HG03565 (cell line): ENCODE measurements at regions not wholly inside any gene's neighbourhood (a gene's known extent, or its start where the extent isn't known, plus 50 kb on each side); places are given as distances from the start of the nearest gene placed in this dataset.

ENCODE experiments used
- ATAC-seq: cut with Tn5 transposase; IDR thresholded peaks from one replicate; pipeline ENCODE4 v1.9.1; 2021; ENCODE audit warnings: mild to moderate bottlenecking, moderate library complexity; ENCODE audit not compliant: unreplicated experiment

DNA sequence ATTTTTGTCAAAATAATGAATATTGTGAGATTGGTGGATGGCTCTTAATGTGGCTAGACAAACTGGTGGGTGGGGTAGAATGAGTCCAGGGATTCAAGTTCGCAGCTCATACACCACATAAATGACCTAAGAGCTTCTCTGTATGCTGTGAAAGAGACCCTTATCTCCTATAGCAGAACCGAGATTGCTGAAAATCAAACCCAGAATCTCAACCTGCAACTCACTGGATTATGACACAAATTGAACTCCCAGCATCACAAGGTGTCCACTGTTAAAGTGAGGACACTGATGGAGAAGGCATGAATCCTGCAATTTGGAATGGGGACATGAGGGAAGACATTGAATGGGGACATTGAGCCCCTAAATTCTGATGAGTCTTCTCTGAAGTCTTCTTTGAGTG lies 51.3 kb upstream of the CNKSR3 start:
- ATAC-seq: no peak

DNA sequence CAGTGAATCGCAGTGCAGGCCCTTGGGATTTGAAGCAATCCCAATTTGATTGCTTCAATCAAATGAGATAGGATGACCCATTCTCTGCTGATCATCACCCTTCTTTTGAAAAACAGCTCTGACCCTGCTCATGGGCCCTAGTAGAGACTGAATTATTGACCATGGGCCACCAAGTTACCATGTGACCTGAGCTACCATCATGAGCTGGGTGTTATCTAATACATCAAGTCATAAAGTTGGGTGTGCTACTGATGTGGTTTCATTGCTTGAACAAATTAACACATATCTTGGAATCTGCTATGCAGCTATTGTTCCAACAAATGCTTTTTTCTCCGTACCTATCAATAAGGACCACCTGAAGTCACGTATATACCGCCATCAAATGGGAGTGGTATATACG lies 54.8 kb upstream of the CNKSR3 start:
- ATAC-seq: no peak

DNA sequence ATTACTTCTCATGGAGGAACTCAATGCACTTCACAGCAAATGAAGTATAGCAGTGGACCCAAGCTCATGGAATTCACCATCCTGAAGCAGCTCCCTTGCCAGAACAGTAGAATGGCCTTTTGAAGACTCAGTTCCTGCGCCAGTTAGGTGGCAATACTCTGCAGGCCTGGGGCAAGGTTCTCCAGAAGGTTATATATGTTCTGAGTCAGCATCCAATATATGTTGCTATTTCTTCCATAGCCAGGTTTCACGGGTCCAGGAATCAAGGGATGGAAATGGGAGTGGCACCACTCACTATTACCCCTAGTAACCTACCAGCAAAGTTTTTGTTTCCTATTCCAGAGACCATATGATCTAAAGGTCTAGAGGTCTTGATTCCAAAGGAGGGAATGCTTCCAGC lies 56.4 kb upstream of the CNKSR3 start:
- no peak for ATAC-seq

DNA sequence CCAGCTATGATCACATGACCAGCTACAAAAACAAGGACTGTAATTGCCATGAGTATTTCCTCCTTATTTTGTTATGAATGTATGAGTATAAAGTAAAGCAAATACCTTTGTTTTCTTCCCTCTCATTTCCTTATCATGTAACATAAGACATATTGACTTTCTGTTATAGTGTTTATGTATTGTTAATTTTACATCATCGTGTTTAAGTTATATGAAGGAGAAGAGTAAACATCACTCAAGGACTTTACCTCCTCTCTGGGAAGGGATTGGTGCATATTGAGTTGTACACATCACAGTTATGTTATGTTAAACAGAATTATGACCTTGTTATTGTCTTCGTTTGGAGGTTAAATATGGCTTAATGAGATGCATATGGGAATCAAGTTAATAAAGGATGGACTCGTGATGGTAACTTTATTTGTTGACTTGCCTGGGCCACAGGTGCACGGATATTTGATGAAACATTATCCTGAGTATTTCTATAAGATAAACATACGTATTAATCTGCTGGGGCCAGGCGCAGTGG lies 57.3 kb upstream of the CNKSR3 start:
- ATAC-seq: no peak

DNA sequence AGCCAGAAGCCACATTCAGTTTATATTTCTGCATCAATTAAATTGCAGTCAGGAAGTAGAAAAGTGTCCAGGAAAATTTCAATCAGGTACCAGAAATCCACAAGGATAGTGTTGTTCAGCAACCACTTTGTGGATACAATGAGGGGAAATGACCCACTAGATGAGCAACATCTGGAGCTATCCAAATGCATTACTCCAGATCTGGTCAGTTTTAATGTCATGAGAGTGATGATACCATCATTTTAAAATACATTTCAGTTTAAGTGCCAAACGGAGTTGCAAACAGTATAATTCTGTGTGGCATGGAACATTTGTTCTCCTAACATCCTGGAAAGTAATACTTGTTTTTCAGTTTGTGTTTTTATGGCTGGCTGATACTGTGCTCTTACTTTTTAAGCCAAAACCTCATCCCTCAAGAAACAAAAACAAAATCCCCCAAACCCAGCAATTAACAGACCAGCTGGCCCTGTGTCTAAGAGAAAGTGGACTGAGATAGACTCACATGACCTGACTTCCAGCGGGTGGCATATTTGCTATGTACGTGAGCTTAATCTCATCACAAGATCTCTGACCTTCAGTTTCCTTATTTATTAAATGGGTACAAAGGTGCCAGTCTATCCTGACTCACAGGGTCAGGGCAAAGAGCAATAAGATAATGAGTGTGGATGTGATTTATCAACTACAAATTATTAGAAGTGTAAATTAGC lies 58.8 kb upstream of the CNKSR3 start:
- ATAC-seq: no peak

DNA sequence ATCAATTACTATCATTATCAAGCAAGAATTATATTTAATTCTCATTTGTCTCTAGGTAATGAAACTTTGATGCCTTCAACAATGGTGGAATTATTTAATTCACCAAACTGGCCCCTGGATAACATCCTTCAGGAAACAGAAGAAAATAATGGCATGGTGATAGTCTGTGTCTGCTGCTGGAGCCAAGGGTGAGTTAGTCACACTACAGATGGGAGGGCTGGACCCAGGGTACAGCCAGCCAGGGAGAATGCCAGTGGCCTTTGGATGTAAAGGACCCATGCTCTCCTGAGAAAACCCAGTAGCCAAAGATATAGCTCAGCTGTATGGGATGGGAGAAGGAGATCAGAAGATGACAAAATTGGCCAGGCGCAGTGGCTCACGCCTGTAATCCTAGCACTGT lies 60.0 kb upstream of the CNKSR3 start:
- ATAC-seq: no peak

DNA sequence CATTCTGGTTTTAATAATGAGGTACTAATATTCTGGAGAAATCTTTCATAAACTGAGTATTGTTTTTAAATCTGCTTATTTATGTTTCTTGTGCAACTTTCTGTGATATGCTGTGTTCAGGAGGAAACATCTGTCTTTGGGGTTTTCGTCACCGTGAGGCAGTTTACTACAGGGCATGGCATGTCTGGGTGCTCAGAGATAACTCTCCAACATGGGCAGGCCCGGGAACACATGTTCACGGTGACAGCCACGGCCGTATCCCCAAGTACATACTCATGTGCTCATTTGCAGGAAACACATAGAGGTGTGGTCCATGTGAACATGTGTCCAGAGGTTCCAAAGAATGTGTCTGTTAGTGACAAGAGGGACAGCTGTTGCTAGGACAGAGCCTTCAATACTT lies 62.1 kb upstream of the CNKSR3 start:
- no peak for ATAC-seq

DNA sequence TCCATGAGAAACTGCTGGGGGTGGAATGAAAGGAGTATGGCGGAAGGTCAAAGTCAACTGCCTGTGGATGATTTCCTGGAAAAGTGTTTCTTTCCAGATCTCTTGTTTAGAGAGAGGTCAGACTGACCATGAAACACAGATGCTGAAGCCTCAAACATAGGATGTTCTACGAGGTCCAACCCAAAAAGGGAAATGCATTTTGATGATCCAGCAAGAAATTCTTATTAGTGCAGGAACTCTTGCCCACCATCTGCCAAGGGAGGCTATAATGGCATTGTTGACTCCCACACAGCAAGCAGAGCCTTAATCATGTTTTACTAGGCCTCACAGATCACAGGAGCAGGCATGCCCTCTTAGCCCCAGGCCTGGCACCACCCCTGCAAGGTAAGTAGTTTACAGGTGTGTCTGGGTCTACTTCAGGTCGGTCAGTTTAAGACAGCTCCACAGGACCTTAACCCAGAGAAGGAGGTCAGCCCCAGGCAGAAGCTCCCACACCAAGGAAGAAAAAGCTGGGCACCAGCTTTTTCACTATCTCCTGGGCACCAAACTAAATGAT lies 67.6 kb upstream of the CNKSR3 start:
- no peak for ATAC-seq

DNA sequence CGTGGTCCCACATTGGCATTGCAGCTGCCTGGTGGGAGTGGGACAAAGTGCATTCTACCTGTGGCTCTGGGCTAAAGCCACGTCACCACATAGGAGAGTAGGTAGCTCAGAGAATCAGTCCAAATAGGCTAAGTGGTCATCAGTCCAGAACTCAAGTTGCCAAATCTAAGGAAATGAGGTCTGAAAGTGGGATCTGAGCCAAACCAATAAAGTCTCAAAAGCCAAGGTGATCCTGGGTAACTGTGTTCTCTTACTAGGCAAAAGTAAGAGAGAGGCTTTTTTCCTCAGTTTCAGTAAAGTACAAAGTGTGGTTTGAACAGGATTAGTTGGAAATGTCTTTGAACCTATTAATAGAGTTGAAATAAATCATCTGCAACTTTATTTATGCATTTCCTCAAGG lies 68.6 kb upstream of the CNKSR3 start:
- no peak for ATAC-seq

DNA sequence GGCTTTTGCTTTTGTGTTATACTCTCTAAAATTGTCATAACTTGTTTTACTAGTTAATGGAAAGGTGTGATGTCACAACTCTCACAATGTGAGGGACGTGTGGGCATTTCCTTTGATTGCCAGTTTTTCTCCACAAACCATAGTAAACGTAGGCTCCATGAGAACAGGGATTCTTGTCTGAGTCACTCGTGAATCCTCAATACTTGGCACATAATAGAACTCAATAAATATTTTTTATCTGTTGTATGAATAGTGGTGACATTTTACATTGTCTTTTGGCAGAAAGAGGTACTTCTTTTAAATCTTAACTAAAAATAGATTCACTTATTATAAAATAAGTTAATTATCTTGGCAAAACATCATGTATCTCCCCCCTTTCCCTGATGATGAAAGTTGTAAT lies 69.0 kb upstream of the CNKSR3 start:
- ATAC-seq: no peak

DNA sequence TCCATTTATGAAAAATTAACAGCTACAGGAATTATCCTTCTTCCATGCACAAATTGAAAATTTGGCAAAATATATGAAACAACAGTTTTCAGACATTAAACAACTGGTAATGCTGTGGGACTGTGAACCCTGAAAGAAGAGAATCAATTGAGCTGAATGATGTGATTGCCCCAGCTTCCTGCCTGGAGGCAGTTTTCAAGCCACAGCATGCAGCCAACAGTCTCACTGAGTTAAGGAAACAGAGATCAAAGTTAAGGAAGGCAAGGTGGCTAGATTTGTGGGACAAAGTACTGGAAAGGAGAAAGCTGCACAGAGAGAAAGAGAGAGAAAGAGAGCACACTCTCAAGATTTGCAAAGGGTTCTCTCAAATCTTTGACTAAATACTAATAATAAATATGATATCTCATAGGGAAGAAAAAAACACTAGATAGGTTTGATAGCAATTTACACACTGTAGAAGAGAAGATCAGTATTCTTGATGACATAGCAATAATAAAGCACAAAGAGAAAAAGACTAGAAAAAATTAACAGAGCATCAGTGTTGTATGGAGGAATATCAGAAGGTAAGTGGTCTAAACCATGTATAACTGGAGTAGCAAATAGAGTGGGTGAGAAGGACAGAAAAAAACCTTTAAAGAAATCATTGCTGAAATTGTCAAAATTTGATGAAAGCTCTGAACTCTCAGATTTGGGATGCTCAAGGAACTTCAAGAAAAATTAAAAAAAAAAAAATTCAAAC lies 70.1 kb upstream of the CNKSR3 start:
- ATAC-seq: no peak

DNA sequence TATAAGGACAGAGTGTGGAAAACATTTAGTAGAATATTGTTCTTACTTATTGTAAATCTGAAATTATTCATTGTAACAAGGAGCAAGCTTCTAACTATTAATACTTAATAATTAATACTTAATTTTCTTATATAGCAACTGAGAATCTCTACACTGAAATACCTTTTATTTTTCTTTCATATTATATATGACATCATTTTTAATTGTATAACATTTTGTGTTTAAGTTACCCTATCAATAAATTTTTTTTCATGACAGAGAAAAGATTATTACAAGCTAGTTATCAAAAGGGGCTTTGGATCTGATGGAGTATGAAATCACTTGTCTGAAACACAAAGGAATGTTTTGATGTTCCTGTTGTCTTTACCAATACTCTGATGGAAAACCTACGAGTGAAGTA lies 72.2 kb upstream of the CNKSR3 start:
- no peak for ATAC-seq

DNA sequence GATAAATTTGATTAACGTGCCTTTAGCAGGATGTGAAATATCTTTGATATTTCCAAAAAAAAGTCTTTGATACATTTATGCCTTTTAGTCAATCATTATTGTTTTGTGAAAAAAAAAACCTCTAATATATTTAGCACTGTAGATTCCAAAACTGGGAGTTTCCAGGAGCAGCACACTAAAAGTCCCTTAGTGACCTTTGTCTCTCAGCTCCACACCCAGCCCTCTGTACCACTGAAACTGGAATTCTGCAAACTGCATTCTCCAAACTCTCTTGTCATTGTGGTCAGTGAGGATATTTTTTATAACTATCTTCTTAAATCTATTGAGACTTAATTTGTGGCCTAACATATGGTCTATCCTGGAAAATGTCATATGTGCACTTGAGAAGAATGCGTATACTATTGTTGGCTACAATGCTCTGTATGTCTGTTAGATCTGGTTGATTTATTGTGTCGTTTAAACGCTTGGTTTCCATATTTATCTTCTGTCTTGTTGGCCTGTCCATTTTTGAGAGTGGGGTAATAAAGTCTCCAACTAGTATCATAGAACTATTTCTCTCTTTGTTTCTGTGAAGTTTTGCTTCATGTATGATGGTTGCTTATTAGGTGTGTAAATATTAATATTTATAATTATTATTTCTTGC lies 73.2 kb upstream of the CNKSR3 start:
- ATAC-seq: no peak

DNA sequence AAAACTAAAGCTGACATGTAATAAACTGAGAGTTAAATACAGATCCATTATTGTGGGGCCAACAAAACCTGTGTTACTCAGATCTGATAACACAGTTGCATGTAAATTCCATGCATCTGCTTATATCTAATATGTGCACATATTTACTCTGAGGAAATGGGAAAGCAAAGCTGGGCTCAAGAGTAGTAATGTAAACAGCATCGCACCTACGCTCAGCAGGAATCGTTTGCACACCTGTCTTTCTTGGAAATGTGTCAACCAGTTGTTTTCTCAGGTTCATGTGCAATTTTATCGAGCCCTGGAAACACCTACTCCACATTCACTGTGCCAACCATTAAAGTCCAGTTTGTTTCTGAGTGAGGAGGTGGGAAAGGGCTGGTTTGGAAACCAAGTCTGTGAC lies 80.3 kb upstream of the CNKSR3 start:
- ATAC-seq: no peak

DNA sequence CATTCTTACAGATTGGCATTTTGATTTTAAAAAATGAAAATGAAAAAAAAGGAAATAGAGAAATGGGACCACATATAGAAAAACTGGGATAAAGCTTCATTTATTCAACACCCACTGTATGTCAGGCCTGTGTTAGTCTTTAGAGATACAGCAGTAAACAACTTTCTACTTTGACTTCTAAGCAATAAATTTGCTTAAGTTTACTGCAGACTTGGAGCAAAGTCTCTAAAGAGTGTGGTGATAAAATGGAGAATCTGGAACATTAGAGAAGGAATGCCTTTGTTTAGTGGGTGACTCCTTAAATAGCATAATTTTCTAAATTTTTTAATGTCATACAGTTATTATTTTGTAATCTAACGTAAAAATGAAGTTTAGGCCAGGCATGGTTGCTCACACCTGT lies 80.7 kb upstream of the CNKSR3 start:
- ATAC-seq: no peak

DNA sequence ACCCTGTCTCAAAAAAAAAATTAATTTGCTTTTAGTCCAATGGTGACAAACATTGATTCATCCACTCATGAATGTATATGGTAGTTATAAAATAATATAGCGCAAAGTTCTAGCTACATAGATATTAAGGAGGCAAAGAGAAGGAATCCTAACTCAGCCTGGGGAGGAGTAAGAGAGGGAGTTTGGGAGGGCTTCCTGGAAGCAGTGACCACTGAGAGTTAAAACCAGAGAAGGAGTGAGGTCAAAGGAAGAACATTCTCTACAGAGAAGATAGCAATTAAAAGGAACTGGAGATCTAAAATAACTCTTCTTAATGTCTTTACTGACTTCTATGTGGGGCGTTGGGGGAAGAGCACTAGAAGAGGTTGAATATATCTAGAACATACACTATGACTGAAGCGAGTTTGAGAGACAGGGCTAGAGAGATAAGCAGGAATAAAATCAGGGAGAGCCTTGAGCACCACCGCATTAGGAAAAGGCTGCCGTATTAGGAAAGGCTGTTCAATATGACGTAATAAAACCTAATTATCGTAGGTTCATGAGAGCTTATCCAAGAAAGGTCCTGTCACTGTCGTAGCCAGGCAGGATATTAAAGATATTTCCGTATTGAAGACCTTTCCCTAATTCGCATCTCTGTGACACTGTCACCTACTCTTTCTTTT lies 81.8 kb upstream of the CNKSR3 start:
- no peak for ATAC-seq

DNA sequence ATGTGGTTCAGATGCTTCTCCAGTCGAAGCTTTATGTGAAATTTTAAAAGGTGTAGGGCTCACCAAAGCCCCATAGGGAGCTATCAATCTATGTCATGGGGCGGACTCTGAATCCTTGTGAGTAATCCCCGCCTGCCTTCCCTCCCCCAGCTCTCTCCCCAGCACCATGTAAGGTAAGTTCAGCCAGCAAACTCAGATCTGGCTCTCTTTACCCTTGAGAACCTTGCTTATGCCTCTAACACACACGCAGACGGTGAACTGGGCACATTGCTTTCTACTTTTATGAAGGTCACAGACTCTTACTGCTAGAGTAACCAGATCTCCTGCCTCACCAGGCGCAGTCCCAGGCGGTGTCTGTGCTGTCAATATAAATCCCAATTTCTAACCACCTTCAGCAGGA lies 82.6 kb upstream of the CNKSR3 start:
- ATAC-seq: no peak

DNA sequence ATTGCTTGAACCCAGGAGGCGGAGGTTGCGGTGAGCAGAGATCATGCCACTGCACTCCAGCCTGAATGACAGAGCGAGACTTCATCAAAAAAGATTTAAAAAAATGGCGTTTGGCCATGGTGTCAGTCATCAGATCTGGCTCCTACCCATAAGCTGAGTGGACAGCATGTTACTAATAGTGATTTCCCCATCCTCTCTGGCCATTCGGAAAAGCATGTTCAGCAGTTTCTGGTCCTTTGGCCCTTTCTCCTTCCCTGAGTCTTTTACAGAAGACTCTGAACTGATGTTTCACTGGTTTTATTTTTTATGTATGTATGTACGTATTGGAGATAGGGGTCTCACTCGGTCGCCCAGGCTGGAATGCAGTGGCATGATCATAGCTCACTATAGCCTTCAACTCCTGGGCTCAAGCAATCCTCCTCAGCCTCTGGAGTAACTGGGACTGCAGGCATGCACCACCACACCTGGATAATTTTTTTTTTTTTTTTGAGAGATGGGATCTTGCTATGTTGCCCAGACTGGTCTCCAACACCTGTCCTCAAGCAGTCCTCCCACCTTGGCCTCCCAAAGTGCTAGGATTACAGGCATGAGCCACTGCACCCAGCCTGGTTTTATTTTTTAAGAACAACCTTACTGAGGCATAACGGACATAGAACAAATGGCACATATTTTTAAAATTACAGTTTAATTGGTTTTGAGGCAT lies 84.2 kb upstream of the CNKSR3 start:
- no peak for ATAC-seq

DNA sequence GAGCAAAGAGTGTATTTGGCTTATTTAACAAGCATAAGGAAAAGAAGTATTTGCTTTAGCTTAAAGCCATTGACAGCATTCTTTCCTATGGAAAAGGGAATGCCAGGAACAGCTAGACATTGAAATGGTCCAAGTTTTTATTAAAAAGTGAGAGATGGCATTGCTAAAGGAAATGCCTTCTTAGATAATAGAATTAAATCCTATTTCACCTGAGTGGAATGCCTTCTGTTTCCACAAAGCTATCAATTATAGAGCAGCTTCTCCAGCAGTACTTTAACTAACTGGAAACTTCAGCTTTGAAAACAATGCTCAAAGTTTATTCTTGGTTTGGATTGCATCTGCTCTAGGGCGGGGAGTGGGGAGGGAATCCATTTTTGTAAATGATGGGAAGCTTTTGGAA lies 85.1 kb upstream of the CNKSR3 start:
- no peak for ATAC-seq

DNA sequence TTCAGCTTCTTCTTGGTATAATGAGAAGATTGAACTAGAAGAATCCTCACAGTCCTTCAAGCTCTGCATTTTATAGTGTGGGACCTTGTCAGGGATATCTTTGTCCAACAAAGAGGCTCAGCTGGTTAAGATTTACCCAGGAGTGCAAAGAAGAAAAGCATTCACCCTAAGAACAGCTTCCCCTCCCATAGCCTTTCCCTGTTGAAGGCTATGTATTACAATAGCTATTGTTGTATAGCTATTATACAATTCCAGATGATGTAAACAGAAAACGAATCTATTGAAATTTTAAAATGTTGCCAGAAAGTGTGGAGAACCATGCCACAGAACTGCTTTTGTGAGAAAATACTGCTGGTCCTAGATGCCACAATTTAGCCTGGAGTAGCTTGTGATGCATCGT lies 85.5 kb upstream of the CNKSR3 start:
- ATAC-seq: no peak

DNA sequence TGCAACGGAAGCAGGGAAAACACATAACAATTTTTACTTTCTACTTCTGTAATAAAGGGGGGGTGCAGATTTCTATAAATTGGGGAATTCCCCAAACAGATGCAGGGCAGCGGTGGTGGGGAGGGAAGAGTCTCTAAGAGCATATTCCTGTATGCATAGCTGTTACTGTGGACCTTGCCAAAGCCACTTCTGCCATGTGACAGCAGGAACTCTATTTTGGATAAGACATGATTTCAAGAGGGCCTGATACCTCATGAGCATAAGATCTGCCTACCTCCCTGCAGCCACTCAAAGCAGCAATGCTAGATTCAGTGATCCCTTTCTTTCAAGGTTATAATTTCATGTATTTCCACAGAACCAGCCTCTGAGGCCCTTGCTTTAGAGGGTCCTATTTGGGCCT lies 86.2 kb upstream of the CNKSR3 start:
- no peak for ATAC-seq
